GM18498 (cell line): ENCODE measurements at regions not wholly inside any gene's neighbourhood (a gene's known extent, or its start where the extent isn't known, plus 50 kb on each side); places are given as distances from the start of the nearest gene placed in this dataset.

Source experiments
- ATAC-seq: cut with Tn5 transposase; IDR thresholded peaks from one replicate; pipeline ENCODE4 v1.9.1; 2021; ENCODE audit warnings: mild to moderate bottlenecking, moderate library complexity; ENCODE audit not compliant: unreplicated experiment

GRCh38 chr4:174438711-174439110 is 83.6 kb downstream of the HPGD start:
- ATAC-seq = no peak

GRCh38 chr4:174437749-174438148 is 84.5 kb downstream of the HPGD start:
- ATAC-seq = no peak

- ATAC-seq = no peak
Measured at GRCh38 chr4:174437324-174437723, 85.0 kb downstream of the HPGD start.

GRCh38 chr4:174436377-174436776 is 85.9 kb downstream of the HPGD start:
- ATAC-seq = no peak

GRCh38 chr4:174435974-174436373 is 86.3 kb downstream of the HPGD start:
- no peak for ATAC-seq

GRCh38 chr4:174434455-174434854 is 87.8 kb downstream of the HPGD start:
- ATAC-seq = no peak

GRCh38 chr4:174430576-174430975 is 91.7 kb downstream of the HPGD start:
- no peak for ATAC-seq

GRCh38 chr4:174429701-174430410 is 92.4 kb downstream of the HPGD start:
- no peak for ATAC-seq

- no peak for ATAC-seq
Measured at GRCh38 chr4:174427571-174428140, 94.6 kb downstream of the HPGD start.

GRCh38 chr4:174425669-174426068 is 96.6 kb downstream of the HPGD start:
- ATAC-seq = no peak

- ATAC-seq = peak; percentile 76
Measured at GRCh38 chr4:174423257-174423944, 98.9 kb downstream of the HPGD start.

GRCh38 chr4:174422893-174423256 is 99.4 kb downstream of the HPGD start:
- no peak for ATAC-seq

- no peak for ATAC-seq
Measured at GRCh38 chr4:174420316-174420715, 102.0 kb downstream of the HPGD start.

GRCh38 chr4:174418640-174419212 is 103.6 kb downstream of the HPGD start:
- ATAC-seq = no peak

GRCh38 chr4:174408841-174409552 is 113.3 kb downstream of the HPGD start:
- ATAC-seq = no peak

GRCh38 chr4:174406383-174406782 is 115.9 kb downstream of the HPGD start:
- no peak for ATAC-seq

GRCh38 chr4:174405923-174406322 is 116.4 kb downstream of the HPGD start:
- no peak for ATAC-seq

- ATAC-seq = no peak
Measured at GRCh38 chr4:174404677-174405076, 117.6 kb downstream of the HPGD start.

- no peak for ATAC-seq
Measured at GRCh38 chr4:174403177-174403543, 119.1 kb downstream of the HPGD start.

- ATAC-seq = no peak
Measured at GRCh38 chr4:174402470-174403176, 118.9 kb downstream of the CEP44 start.
